Mucosa of descending colon (tissue), 3 donors: ENCODE measurements at regions not wholly inside any gene's neighbourhood (a gene's known extent, or its start where the extent isn't known, plus 50 kb on each side); places are given as distances from the start of the nearest gene placed in this dataset.
"Not testable (repeated sequence)": the region's sequence is repeated elsewhere in the genome, so short reads cannot be mapped to it uniquely, and the experiment has no call there.

Source experiments
- ATAC-seq: fragments of 200-7000 bp; cut with Tn5 transposase; one replicate; pipeline ENCODE4 v1.9.1; 2020; ENCODE audit warnings: mild to moderate bottlenecking, moderate library complexity
- DNase-seq, 3 donors: peaks; one replicate each; pipeline ENCODE4 v3.0.0-alpha.2; 2020
- H3K36me3 ChIP-seq: fragments of 200-600 bp; one replicate; pipeline ENCODE4 v1.8.0; 2021; ENCODE audit warnings: low read depth, mild to moderate bottlenecking
- H3K4me1 ChIP-seq: fragments of 200-600 bp; one replicate; pipeline ENCODE4 v1.8.0; 2021; ENCODE audit warnings: low read depth, mild to moderate bottlenecking
- H3K4me3 ChIP-seq: fragments of 200-600 bp; one replicate; pipeline ENCODE4 v1.8.0; 2021; ENCODE audit warnings: mild to moderate bottlenecking
- H3K9me3 ChIP-seq: fragments of 200-600 bp; one replicate; pipeline ENCODE4 v1.8.0; 2021; ENCODE audit warnings: mild to moderate bottlenecking
- intact Hi-C, 2 donors: fragments of 100-400 bp; cut with DNase I in 1 of 2; cut with micrococcal nuclease in 1 of 2; formaldehyde crosslinking; loops; one replicate each; pipeline versions ENCODE4 v1.11.0 to v1.11.1; 2022; cut with DNase I, micrococcal nuclease
- TF ChIP-seq, protein P1 (sequence below): fragments of 200-600 bp; IDR thresholded peaks from one replicate; pipeline ENCODE4 v1.8.0; 2022; ENCODE audit warnings: antibody characterized with exemption, mild to moderate bottlenecking
- donor health status: DM: no; HTN: no; CAD: no; lungs with moderate emphysema.
- donor health status: DM: no; HTN: no; CAD: no.
- donor health status: DM: no; HTN: yes; CAD: no.

DNA sequence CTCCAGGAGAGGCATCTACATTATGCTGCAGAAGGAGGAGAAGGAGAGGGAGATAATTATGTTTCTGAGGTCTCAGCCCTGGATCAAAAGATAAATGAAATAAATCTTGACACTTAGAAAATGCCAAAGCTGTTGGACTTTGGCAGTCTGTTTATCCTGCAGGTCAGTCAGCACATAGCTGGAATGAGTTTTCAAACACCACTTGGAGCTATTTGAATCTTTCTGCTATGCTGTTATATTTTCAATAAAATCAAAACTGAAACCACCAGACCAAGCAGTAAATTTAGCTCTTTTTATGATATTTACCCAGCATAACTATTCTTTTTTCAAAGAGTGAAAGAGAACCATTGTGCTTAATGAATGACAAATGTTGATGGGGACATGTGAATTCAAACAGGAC is 505.1 kb upstream of the ITGA1 start:
- H3K9me3 ChIP-seq: no peaks in the 10 kb centered on the region
- TF ChIP-seq, protein P1, sequence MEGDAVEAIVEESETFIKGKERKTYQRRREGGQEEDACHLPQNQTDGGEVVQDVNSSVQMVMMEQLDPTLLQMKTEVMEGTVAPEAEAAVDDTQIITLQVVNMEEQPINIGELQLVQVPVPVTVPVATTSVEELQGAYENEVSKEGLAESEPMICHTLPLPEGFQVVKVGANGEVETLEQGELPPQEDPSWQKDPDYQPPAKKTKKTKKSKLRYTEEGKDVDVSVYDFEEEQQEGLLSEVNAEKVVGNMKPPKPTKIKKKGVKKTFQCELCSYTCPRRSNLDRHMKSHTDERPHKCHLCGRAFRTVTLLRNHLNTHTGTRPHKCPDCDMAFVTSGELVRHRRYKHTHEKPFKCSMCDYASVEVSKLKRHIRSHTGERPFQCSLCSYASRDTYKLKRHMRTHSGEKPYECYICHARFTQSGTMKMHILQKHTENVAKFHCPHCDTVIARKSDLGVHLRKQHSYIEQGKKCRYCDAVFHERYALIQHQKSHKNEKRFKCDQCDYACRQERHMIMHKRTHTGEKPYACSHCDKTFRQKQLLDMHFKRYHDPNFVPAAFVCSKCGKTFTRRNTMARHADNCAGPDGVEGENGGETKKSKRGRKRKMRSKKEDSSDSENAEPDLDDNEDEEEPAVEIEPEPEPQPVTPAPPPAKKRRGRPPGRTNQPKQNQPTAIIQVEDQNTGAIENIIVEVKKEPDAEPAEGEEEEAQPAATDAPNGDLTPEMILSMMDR: no peak
- H3K36me3 ChIP-seq: no peaks in the 10 kb centered on the region
- H3K4me3 ChIP-seq: no peak overlapping the region
- intact Hi-C loops: no loop called here
- DNase-seq: no peak
- peak; percentile 38 for ATAC-seq
- no peaks in the 10 kb centered on the region for H3K4me1 ChIP-seq

DNA sequence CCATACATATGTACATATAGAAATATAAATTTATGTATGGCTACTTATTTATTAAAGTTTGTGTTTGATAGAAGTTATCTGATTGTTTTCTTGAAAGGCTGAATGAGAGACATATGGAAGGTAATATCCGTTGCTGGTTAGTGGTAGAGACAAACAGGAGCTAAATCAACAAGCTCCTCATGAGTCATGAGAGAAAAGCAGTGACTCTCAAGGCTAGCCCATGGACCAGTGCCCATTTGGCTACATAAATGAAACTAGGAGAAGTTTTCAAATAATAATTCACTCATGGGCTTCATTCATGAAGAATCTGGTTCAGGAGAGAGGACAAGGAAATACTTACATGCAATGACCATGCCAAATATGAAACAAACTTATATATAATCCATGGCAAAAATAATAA is 504.5 kb upstream of the ITGA1 start:
- Histone ChIP-seq H3K9me3 (no peaks in the 10 kb centered on the region), H3K36me3 (no peaks in the 10 kb centered on the region), H3K4me1 (no peaks in the 10 kb centered on the region), H3K4me3 (no peak overlapping the region)
- DNase-seq: peak in 1 of 3 donors; percentile 22
- ATAC-seq: peak; percentile 77
- TF ChIP-seq, protein P1: no peak
- intact Hi-C loops: no loop called here

DNA sequence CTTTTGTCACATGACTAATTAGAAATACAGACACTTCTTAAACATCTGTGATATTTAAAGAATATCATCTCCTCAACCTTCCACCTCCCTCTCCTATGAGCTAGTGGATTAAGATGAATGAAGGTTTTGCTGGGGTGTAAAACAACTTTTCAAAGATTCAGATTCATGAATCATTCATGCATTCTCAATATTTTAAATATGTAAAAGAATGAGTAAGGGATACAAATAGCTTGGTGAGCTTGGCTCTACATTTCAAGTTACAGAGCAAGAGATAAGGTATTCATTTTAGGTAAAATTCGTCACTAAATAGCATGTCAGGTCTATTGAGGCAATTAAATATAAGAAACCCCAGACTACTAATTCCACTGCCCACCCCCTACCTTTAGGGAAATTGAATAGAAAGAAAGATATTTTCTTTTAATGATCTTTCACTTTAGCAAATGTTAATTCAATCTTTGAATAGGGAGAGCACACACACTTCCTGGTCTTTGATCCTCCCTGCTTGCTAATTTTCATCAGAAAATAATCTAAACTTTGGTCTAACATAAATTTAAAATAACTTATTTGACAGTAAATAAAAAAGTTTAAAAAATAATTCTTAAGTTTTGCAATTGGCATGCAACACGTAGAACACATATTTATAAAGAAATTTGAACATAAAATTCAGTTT is 486.9 kb upstream of the ITGA1 start:
- intact Hi-C loops: no loop called here
- H3K36me3 ChIP-seq: no peaks in the 10 kb centered on the region
- ATAC-seq: no peak
- TF ChIP-seq, protein P1: no peak
- H3K4me1 ChIP-seq: no peaks in the 10 kb centered on the region
- DNase-seq: no peak
- H3K9me3 ChIP-seq: peaks cover 27% of the 10 kb centered on the region
- no peak overlapping the region for H3K4me3 ChIP-seq

DNA sequence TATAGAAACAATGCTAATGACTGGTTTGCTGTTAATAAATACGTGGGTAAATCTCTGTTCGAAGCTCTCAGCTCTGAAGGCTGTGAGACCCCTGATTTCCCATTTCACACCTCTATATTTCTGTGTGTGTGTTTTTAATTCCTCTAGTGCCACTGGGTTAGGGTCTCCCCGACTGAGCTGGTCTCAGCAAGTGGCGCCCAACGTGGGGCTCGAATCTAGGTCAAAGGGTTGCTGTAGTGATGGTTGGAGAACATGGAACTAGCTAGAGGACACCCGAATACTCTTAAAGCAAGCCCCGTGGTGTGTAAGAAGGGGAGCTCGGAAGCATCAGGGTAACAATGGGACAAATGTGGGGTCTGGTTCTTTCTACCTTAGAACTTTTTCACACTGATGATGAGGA is 482.9 kb upstream of the ITGA1 start:
- DNase-seq, H3K36me3 ChIP-seq, H3K4me1 ChIP-seq, H3K4me3 ChIP-seq, intact Hi-C loops, ATAC-seq: not testable (repeated sequence)
- peaks cover 33% of the 10 kb centered on the region for H3K9me3 ChIP-seq

DNA sequence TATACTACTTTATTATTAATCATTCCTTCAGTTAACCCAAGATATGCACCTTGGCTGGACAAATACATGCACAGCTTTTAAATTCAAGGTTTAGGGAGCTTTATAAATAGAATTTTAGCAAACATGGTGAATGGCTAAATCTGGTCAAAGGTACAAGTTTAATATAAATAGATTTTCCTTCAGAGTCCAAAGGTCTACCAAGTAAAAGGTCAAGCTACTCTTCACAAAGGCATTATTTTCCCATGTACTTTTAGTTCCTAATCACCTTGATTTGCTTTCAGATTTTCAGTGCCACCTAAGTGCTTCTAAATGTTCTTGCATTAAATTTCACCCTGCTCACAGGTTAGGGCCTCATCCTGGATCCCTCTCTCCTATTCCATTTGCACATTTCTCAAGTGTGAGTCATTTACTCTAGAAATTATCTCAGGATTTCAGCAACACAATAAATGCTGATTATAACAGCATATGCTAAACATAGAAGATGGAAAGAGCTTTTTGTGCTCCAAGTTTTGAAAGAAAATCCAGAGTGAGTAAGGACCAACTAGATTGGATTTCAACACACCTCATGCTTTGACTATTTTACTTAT is 459.4 kb upstream of the ITGA1 start:
- no peak overlapping the region for H3K4me3 ChIP-seq
- intact Hi-C loops: no loop called here
- no peaks in the 10 kb centered on the region for H3K4me1 ChIP-seq
- DNase-seq (no peak), ATAC-seq (no peak)
- H3K36me3 ChIP-seq: no peaks in the 10 kb centered on the region
- no peaks in the 10 kb centered on the region for H3K9me3 ChIP-seq
- TF ChIP-seq, protein P1: no peak

DNA sequence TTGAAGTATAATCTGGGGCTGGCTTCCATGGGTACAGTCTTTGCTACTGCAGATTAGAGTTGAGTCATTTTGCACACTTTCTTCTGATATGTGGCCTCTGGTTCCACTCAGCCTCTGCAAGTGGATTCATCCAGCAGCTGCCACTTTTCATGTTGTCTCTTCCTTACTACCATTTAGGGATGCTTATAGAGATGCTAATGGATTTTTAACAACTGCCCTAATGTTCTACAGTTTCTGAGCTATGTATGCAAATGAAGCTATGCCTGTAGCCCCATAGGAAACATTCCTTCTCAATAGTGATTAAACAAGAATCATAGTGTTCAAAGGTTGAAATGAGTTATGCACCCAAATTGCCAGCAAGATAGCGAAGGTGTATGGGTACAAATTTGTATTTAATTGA is 456.0 kb upstream of the ITGA1 start:
- no peak for ATAC-seq
- intact Hi-C loops: no loop called here

More for the DNA sequence above, 456.0 kb upstream of the ITGA1 start:
- Histone ChIP-seq H3K36me3 (no peaks in the 10 kb centered on the region), H3K4me3 (no peak overlapping the region), H3K4me1 (no peaks in the 10 kb centered on the region), H3K9me3 (no peaks in the 10 kb centered on the region)
- no peak for DNase-seq
- TF ChIP-seq, protein P1: no peak
